GM10266 (cell line): ENCODE measurements at regions not wholly inside any gene's neighbourhood (a gene's known extent, or its start where the extent isn't known, plus 50 kb on each side); places are given as distances from the start of the nearest gene placed in this dataset.

Experiments used
- DNase-seq: peaks from one replicate; pipeline ENCODE4 v3.0.0; 2012; ENCODE audit errors: extremely low spot score
- CTCF ChIP-seq: IDR thresholded peaks from 2 replicates; pipeline ENCODE4 v1.5.1; 2012; ENCODE audit warnings: mild to moderate bottlenecking, low read depth; ENCODE audit not compliant: control insufficient read depth, insufficient read depth; ENCODE audit errors: missing control alignments

- no peak for TF ChIP-seq CTCF
- peak; percentile 57 for DNase-seq
These were observed 133.0 kb upstream of the TNS3 start for GRCh38 chr7:47714669-47715607.

- no peak for TF ChIP-seq CTCF
- DNase-seq: no peak
These were observed 131.7 kb upstream of the TNS3 start for GRCh38 chr7:47713595-47713994.

GRCh38 chr7:47712416-47712815 lies 130.5 kb upstream of the TNS3 start:
- no peak for DNase-seq
- no peak for TF ChIP-seq CTCF

- no peak for DNase-seq
- TF ChIP-seq CTCF: no peak
These were observed 129.9 kb upstream of the TNS3 start for GRCh38 chr7:47711776-47712175.

GRCh38 chr7:47710201-47710935 lies 128.5 kb upstream of the TNS3 start:
- no peak for DNase-seq
- TF ChIP-seq CTCF: no peak

- no peak for DNase-seq
- no peak for TF ChIP-seq CTCF
These were observed 127.5 kb upstream of the TNS3 start for GRCh38 chr7:47709451-47709850.

- no peak for TF ChIP-seq CTCF
- no peak for DNase-seq
These were observed 127.1 kb upstream of the TNS3 start for GRCh38 chr7:47709051-47709450.
